ENCODE measurements at regions not wholly inside any gene's neighbourhood (a gene's known extent, or its start where the extent isn't known, plus 50 kb on each side); places are given as distances from the start of the nearest gene placed in this dataset.

DNA sequence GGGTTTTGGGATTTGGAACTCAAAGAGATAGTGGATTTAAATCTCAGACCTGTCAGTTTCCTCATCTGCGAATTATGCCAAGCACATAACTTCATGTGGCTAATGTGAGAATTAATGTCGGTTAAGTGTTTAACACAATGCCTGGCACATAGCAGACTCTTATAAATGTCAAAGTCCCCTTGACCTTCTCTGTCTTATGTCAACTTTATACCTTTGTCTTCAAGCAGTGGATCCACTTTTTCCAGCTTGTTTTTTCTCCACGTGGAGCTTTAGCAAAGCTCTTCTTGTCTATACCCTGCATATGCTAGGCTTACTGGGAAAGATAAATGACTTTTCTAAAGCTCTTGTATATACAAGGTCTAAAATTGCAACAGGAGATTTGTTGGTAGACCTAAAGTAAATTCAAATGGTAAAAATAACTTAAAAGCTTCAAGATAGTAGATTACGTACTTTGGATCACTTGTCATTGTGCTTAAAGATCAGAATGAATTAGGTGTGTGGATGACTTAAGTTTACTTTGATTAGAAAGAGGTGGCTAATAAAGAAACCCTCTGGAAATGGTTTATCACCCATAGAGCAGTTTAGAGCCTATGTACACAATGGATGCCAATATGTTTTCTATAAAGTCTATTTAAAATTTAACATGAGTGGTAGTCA lies 318.3 kb upstream of the SORL1-AS1 start:
- no peaks in the 10 kb centered on the region for H3K27me3 ChIP-seq (ENCODE audit: control insufficient read depth, insufficient read depth, low read length)
- no peak overlapping the region for H3K4me3 ChIP-seq (ENCODE audit: insufficient read depth, low read depth, low read length)
- DNase-seq: no peak
- H3K36me3 ChIP-seq (replicated peaks; ENCODE audit: control insufficient read depth, insufficient read depth, low read length): no peaks in the 10 kb centered on the region

DNA sequence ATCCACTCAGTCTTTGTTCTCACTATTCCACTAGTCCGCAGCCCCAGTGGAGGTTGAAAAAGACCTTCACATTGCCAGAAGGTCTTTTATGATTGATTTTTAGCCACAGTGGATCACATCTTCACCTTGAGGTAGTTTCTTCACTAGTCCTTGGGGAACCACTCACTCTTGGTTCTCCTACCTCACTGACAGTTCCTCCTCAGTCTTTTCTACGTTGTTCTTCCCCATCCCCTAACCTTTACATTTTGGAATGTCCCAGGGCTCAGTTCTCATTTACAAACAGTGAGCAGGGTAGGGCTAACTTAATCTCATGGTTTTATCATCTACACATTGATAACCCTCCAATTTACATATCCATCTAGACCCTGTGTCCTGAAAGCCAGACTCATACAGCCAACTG lies 316.4 kb upstream of the SORL1-AS1 start:
- Histone ChIP-seq H3K36me3 (replicated peaks; ENCODE audit: control insufficient read depth, insufficient read depth, low read length) (no peaks in the 10 kb centered on the region), H3K27me3 (ENCODE audit: control insufficient read depth, insufficient read depth, low read length) (no peaks in the 10 kb centered on the region), H3K4me3 (ENCODE audit: insufficient read depth, low read depth, low read length) (no peak overlapping the region)
- no peak for DNase-seq

DNA sequence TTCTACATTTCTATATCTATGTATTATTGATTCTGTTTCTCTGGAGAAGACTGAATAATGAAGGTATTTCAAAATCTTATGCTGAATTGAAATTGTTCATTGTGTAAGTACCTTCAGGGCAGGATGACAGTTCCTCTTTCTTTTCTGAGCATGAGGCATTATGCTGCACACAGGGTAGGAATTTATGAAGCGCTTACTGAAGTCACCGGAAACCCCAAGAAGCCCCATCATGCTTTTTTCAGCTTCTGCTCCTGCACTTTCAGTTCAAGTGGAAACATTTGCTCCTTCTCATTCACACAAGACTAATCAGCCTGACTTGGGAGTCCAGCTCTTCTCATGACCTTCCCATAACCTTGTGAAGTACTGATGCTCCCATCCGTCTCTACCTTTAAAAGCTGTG lies 314.7 kb upstream of the SORL1-AS1 start:
- Histone ChIP-seq H3K27me3 (ENCODE audit: control insufficient read depth, insufficient read depth, low read length) (no peaks in the 10 kb centered on the region), H3K4me3 (ENCODE audit: insufficient read depth, low read depth, low read length) (no peak overlapping the region), H3K36me3 (replicated peaks; ENCODE audit: control insufficient read depth, insufficient read depth, low read length) (no peaks in the 10 kb centered on the region)
- no peak for DNase-seq

DNA sequence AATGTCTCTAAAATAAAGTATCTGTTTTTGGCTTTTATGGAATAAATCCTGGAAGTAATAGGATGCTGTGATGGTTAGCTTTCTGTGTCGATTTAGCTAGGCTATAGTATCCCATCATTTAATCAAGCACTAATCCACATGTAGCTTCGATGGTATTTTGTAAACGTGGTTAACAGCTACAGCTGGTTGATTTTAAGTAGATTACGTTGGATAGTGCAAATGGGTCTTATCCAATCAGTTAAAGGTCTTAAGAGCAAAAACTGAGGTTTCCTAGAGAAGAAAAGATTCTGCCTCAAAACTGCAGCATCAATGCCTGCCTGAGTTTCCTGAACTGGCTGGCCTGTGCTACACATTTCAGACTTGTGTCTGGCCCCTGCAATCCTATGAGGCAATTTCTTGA lies 314.2 kb upstream of the SORL1-AS1 start:
- Histone ChIP-seq H3K36me3 (replicated peaks; ENCODE audit: control insufficient read depth, insufficient read depth, low read length) (no peaks in the 10 kb centered on the region), H3K27me3 (ENCODE audit: control insufficient read depth, insufficient read depth, low read length) (no peaks in the 10 kb centered on the region), H3K4me3 (ENCODE audit: insufficient read depth, low read depth, low read length) (no peak overlapping the region)
- no peak for DNase-seq

DNA sequence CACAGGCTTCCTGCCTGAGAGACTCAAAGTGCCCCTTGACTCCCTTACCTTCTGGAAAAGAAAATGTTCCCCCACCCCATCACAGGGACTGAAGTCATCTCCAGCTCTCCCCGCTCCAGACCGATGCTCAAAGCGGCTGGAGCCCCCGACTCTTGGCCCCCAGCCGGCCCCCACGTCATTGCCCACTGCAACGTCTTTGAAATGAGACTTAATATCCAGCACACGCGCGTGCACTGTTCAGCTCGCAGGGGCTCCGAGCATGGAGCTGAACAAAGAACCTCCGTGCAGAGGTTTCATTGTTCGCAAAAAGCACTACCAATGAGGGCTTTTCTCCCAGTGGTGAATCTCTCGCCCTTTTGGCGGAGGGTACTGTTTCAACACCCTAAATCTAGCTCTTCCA lies 313.4 kb upstream of the SORL1-AS1 start:
- Histone ChIP-seq H3K27me3 (ENCODE audit: control insufficient read depth, insufficient read depth, low read length) (no peaks in the 10 kb centered on the region), H3K36me3 (replicated peaks; ENCODE audit: control insufficient read depth, insufficient read depth, low read length) (no peaks in the 10 kb centered on the region), H3K4me3 (ENCODE audit: insufficient read depth, low read depth, low read length) (no peak overlapping the region)
- no peak for DNase-seq

DNA sequence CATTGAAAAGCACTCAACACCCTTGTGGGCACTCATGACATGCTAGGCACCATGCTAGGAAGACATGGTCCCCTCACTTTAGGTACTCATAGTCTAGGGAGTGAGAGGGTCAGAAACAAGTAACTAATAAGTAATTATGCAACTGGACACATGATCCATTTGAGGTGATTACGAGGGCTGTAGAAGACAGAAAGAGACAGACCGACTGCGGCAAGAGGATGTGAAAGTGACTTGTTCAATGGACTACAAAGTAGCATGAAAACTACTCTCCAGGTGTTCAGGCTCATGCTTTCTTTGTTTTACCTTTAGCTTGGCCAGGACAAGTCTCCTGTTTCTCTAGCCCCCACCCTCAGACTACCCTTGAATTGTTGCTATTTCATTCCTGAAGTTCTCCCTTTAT lies 310.8 kb upstream of the SORL1-AS1 start:
- no peaks in the 10 kb centered on the region for H3K27me3 ChIP-seq (ENCODE audit: control insufficient read depth, insufficient read depth, low read length)
- no peaks in the 10 kb centered on the region for H3K36me3 ChIP-seq (replicated peaks; ENCODE audit: control insufficient read depth, insufficient read depth, low read length)
- H3K4me3 ChIP-seq (ENCODE audit: insufficient read depth, low read depth, low read length): no peak overlapping the region
- no peak for DNase-seq

DNA sequence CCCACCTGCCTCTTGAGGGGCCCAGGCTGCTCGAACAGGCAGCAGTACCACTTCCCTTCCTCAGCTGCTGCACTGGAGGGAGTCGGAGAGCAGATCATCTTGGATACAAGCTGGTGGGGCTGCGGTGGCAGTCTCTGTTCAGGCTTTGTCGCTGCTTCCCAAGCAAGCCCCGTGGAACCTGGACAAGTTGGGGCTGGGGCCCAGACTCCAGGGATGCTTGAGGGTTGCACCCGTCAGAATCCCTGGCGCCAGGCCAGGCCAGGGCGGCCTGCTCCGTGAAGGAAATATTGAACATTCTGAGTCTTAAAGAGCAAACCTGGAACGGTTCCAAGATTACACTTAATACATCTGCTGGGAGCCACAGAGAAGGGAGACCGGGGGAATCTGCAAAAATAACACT lies 310.1 kb upstream of the SORL1-AS1 start:
- no peaks in the 10 kb centered on the region for H3K27me3 ChIP-seq (ENCODE audit: control insufficient read depth, insufficient read depth, low read length)
- no peak overlapping the region for H3K4me3 ChIP-seq (ENCODE audit: insufficient read depth, low read depth, low read length)
- peak; percentile 48 for DNase-seq
- H3K36me3 ChIP-seq (replicated peaks; ENCODE audit: control insufficient read depth, insufficient read depth, low read length): no peaks in the 10 kb centered on the region

DNA sequence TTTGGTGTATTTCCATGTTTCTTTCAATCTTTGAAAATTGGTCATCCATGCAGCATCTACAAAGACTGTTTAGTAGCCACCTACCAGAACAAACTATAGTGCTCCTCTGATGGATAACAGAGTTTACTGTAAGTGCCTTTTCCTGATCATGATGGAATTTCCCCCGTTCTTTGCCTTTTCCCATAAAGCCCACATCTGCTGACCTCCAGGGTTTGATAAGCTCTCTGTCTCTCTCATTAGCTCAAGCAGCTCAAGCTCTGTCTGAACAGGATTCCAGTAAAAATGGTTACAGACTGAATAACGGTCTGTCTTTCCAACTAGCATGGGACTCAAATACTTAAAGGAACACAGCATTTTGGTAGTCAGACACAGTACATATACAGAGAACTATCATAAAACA lies 308.4 kb upstream of the SORL1-AS1 start:
- no peaks in the 10 kb centered on the region for H3K36me3 ChIP-seq (replicated peaks; ENCODE audit: control insufficient read depth, insufficient read depth, low read length)
- DNase-seq: no peak
- H3K27me3 ChIP-seq (ENCODE audit: control insufficient read depth, insufficient read depth, low read length): no peaks in the 10 kb centered on the region
- H3K4me3 ChIP-seq (ENCODE audit: insufficient read depth, low read depth, low read length): no peak overlapping the region

DNA sequence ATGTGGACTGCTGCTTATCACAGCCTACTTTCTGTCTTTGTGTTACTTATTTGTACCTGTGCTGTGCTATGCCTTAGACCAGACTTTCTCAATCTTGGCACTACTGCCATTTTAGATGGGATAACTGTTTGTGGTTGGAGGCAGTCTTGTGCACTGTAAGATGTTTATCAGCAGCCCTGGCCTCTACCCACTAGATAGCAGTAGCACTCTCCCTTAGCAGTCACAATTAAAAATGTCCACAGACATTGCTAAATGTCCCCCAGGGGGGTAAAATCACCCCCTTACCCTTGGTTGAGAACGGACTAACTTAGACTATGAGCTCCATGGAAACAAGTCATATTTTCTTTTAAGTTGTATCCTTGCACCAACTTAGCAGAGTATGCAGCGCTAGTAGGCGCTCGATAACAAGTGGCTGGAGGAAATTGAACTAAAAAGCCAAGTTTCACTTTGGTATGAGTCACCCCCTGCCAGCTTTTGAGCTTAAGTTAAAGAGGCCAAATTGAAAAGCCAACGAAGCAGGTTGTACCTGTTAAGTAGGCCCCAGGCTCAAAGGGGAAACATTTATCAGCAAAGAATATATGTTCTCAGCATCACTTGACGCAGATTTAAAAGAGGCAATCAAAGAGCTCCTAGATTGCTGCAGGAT lies 304.8 kb upstream of the SORL1-AS1 start:
- no peak for DNase-seq
- Histone ChIP-seq H3K36me3 (replicated peaks; ENCODE audit: control insufficient read depth, insufficient read depth, low read length) (no peaks in the 10 kb centered on the region), H3K4me3 (ENCODE audit: insufficient read depth, low read depth, low read length) (no peak overlapping the region), H3K27me3 (ENCODE audit: control insufficient read depth, insufficient read depth, low read length) (no peaks in the 10 kb centered on the region)

DNA sequence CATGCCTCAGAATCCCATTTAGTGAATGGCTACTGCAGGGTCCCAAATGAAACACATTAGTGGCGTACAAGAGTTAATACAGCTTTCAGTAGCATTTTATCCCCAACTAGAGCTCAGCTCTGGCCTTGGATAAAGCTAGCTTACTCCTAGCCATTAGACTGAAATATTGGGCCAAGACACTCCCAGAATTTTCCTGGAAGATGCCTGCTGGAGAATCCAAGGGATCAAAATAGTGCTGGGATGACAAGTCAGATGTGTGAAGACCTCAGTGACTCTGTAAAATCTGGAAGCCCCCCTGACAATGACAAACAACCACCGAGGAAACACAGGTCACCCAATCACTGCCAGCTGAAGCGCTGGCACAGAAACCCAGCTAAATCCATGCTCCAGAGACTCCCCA lies 303.1 kb upstream of the SORL1-AS1 start:
- DNase-seq: peak; percentile 5
- H3K27me3 ChIP-seq (ENCODE audit: control insufficient read depth, insufficient read depth, low read length): no peaks in the 10 kb centered on the region
- no peaks in the 10 kb centered on the region for H3K36me3 ChIP-seq (replicated peaks; ENCODE audit: control insufficient read depth, insufficient read depth, low read length)
- H3K4me3 ChIP-seq (ENCODE audit: insufficient read depth, low read depth, low read length): no peak overlapping the region

DNA sequence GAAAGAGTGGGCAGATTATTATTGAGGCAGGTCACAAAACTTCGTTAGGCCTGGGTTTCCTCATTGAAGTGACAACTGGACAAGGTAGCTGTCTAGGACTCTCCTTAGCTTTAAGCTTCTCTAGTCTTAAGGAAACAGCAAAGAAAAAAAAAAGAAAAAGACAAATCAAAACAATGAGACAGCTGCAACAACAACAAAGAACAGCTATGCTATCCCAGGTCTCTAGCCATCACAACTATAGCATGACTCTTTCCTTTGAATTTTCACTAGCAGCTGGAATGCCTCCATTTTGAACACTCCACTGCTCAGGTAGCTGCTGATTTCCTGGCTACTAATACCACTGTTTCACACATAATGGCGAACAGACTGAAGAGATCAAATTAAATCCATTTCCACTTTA lies 302.4 kb upstream of the SORL1-AS1 start:
- Histone ChIP-seq H3K27me3 (ENCODE audit: control insufficient read depth, insufficient read depth, low read length) (no peaks in the 10 kb centered on the region), H3K36me3 (replicated peaks; ENCODE audit: control insufficient read depth, insufficient read depth, low read length) (no peaks in the 10 kb centered on the region), H3K4me3 (ENCODE audit: insufficient read depth, low read depth, low read length) (no peak overlapping the region)
- DNase-seq: peak; percentile 1

DNA sequence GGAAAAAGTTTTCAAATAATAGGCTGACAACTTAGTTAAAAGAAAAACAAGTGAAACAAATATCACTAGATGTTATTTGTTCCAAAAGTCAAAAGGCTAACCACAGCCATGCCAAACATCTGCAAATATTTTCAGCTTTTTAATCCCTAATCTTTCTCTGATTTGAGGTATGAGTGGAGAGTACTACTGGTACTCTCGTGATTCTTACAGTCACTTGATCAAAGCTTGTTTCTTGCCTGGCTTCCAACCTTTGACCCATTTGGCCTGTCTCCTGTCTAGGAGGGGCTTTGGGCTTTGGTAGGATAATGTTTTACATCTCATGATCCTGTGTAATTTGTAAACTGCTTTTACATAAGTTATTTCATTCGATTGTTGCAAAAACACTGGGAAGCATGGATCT lies 301.8 kb upstream of the SORL1-AS1 start:
- DNase-seq: peak; percentile 0
- H3K36me3 ChIP-seq (replicated peaks; ENCODE audit: control insufficient read depth, insufficient read depth, low read length): no peaks in the 10 kb centered on the region
- no peak overlapping the region for H3K4me3 ChIP-seq (ENCODE audit: insufficient read depth, low read depth, low read length)
- H3K27me3 ChIP-seq (ENCODE audit: control insufficient read depth, insufficient read depth, low read length): no peaks in the 10 kb centered on the region

DNA sequence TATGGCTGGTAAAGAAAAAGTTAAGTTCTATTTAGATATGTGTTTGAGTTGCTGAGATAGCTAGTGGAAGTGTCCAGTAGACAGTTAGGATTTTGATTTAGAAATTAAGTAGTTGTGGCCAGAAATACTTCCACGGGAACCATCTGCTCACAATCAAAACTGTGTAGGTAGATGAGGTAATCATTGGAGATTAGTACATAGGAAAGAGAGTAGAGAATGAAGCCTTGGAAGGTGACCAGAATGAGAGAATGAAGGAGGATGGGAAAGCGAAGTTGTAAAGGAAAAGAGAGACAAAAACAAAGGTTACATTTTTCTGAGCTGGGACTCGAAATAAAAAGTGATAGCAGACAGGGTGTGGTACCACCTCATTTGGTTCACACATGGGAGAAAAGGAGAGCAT lies 296.9 kb upstream of the SORL1-AS1 start:
- DNase-seq: no peak
- Histone ChIP-seq H3K27me3 (ENCODE audit: control insufficient read depth, insufficient read depth, low read length) (no peaks in the 10 kb centered on the region), H3K36me3 (replicated peaks; ENCODE audit: control insufficient read depth, insufficient read depth, low read length) (no peaks in the 10 kb centered on the region), H3K4me3 (ENCODE audit: insufficient read depth, low read depth, low read length) (no peak overlapping the region)

DNA sequence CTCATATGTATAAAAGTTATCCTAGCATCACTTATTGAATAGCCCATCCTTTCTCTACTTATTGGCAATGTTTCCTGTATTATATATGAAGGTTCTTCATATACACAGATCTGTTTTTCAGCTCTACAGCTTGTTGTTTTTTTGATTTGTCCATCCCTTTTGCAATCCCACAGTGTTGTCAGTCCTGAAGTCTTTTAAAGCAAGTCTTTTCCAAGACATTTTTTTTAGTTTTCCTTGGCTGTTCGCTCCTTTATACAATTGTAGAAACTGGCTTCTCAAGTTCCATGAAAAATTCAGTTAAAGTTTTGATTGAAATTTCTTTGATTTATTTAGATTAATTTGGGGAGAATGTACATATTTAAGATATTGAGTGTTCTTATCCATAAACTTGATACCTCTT lies 295.3 kb upstream of the SORL1-AS1 start:
- Histone ChIP-seq H3K36me3 (replicated peaks; ENCODE audit: control insufficient read depth, insufficient read depth, low read length) (no peaks in the 10 kb centered on the region), H3K4me3 (ENCODE audit: insufficient read depth, low read depth, low read length) (no peak overlapping the region)
- DNase-seq: no peak

DNA sequence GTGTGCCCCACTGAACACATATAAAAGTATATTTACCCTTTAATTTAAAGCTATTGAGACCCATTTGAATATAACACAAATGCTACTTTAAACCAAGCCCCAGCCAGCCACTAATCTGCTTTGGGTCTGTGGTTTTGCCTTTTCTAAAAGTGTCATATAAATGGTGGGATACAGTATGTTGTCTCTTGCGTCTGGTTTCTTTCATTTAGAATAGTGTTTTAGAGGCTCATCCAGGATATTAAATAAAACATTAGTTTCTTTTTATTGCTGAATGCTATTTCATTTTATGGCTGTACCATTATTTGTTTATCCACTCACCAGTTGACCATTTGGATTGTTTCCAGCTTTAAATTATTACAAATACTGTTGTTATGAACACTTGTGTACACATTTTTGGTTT lies 290.5 kb upstream of the SORL1-AS1 start:
- Histone ChIP-seq H3K4me3 (ENCODE audit: insufficient read depth, low read depth, low read length) (no peak overlapping the region), H3K36me3 (replicated peaks; ENCODE audit: control insufficient read depth, insufficient read depth, low read length) (no peaks in the 10 kb centered on the region), H3K27me3 (ENCODE audit: control insufficient read depth, insufficient read depth, low read length) (no peaks in the 10 kb centered on the region)
- DNase-seq: no peak

More for the DNA sequence above, 295.3 kb upstream of the SORL1-AS1 start:
- no peaks in the 10 kb centered on the region for H3K27me3 ChIP-seq (ENCODE audit: control insufficient read depth, insufficient read depth, low read length)
